Liver (tissue), 7 donors: ENCODE measurements at regions not wholly inside any gene's neighbourhood (a gene's known extent, or its start where the extent isn't known, plus 50 kb on each side); places are given as distances from the start of the nearest gene placed in this dataset.

Experiments used
- DNase-seq: peaks from one replicate; pipeline ENCODE4 v3.0.0-alpha.2; 2017; ENCODE audit warnings: low spot score
- H3K27ac ChIP-seq, 2 donors: one replicate each; pipeline ENCODE4 v1.7.0; 2013; ENCODE audit warnings: inconsistent platforms in 2 of 2, low read length in 2 of 2, control low read depth in 1 of 2, low read depth in 1 of 2, mild to moderate bottlenecking in 1 of 2
- H3K27me3 ChIP-seq, 4 donors: one replicate each; pipeline versions ENCODE4 v1.6.1 to v1.7.0; 2013; ENCODE audit warnings: low read length in 3 of 4, inconsistent platforms in 1 of 4, mild to moderate bottlenecking in 1 of 4, moderate library complexity in 1 of 4; ENCODE audit not compliant: control insufficient read depth in 4 of 4, insufficient read depth in 4 of 4
- H3K36me3 ChIP-seq, 4 donors: one replicate each; pipeline versions ENCODE4 v1.6.1 to v1.7.0; 2013; ENCODE audit warnings: low read length in 3 of 4, mild to moderate bottlenecking in 3 of 4, low read depth in 1 of 4, moderate library complexity in 1 of 4; ENCODE audit not compliant: control insufficient read depth in 4 of 4, insufficient read depth in 3 of 4
- H3K4me1 ChIP-seq, 4 donors: one replicate each; pipeline versions ENCODE4 v1.6.1 to v1.7.0; 2013; ENCODE audit warnings: low read length in 3 of 4, mild to moderate bottlenecking in 3 of 4, moderate library complexity in 1 of 4; ENCODE audit not compliant: control insufficient read depth in 4 of 4, insufficient read depth in 4 of 4
- H3K4me3 ChIP-seq, 3 donors: one replicate each; pipeline versions ENCODE4 v1.6.1 to v1.7.0; 2013; ENCODE audit warnings: low read length in 3 of 3, control low read depth in 1 of 3, low read depth in 1 of 3, mild to moderate bottlenecking in 1 of 3
- H3K9ac ChIP-seq, 2 donors: one replicate each; pipeline ENCODE4 v1.7.0; 2013; ENCODE audit warnings: low read length in 2 of 2, mild to moderate bottlenecking in 2 of 2, moderate library complexity in 2 of 2, control low read depth in 1 of 2, low read depth in 1 of 2
- H3K9me3 ChIP-seq, 4 donors: one replicate each; pipeline versions ENCODE4 v1.6.1 to v1.7.0; 2013; ENCODE audit warnings: low read length in 3 of 4; ENCODE audit not compliant: control insufficient read depth in 4 of 4
- ATF3 ChIP-seq: IDR thresholded peaks from 2 replicates; pipeline ENCODE4 v1.6.1; 2016; ENCODE audit warnings: antibody characterized with exemption
- EGR1 ChIP-seq, 2 donors: IDR thresholded peaks; 2 replicates each; pipeline ENCODE4 v1.6.1; 2016 to 2018; ENCODE audit warnings: antibody characterized with exemption in 2 of 2, low read depth in 2 of 2
- FOXA1 ChIP-seq: IDR thresholded peaks from 2 replicates; pipeline ENCODE4 v1.6.1; 2016; ENCODE audit warnings: antibody characterized with exemption
- FOXA2 ChIP-seq: IDR thresholded peaks from 2 replicates; pipeline ENCODE4 v1.6.1; 2016; ENCODE audit warnings: antibody characterized with exemption
- GABPA ChIP-seq, 2 donors: IDR thresholded peaks in 1 of 2; conservative IDR thresholded peaks in 1 of 2; 2 replicates each; pipeline ENCODE4 v1.6.1; 2016; ENCODE audit warnings: antibody characterized with exemption in 2 of 2, mild to moderate bottlenecking in 1 of 2, moderate library complexity in 1 of 2
- HNF4A ChIP-seq, 2 donors: conservative IDR thresholded peaks; 2 replicates each; pipeline ENCODE4 v1.6.1; 2016; ENCODE audit warnings: antibody characterized with exemption in 2 of 2, mild to moderate bottlenecking in 2 of 2
- HNF4G ChIP-seq: IDR thresholded peaks from 2 replicates; pipeline ENCODE4 v1.6.1; 2016; ENCODE audit warnings: antibody characterized with exemption
- JUND ChIP-seq, 2 donors: IDR thresholded peaks; 2 replicates each; pipeline ENCODE4 v1.6.1; 2016; ENCODE audit warnings: antibody characterized with exemption in 2 of 2
- MAX ChIP-seq: IDR thresholded peaks from 2 replicates; pipeline ENCODE4 v1.6.1; 2016; ENCODE audit warnings: antibody characterized with exemption
- NR2F2 ChIP-seq: IDR thresholded peaks from 2 replicates; pipeline ENCODE4 v1.6.1; 2016; ENCODE audit warnings: antibody characterized with exemption
- RAD21 ChIP-seq, 2 donors: IDR thresholded peaks; 2 replicates each; pipeline ENCODE4 v1.6.1; 2016; ENCODE audit warnings: antibody characterized with exemption in 2 of 2, mild to moderate bottlenecking in 2 of 2
- REST ChIP-seq: IDR thresholded peaks from 2 replicates; pipeline ENCODE4 v1.6.1; 2016; ENCODE audit warnings: antibody characterized with exemption, mild to moderate bottlenecking
- RXRA ChIP-seq, 2 donors: IDR thresholded peaks; 2 replicates each; pipeline ENCODE4 v1.6.1; 2017 to 2018; ENCODE audit warnings: antibody characterized with exemption in 2 of 2, mild to moderate bottlenecking in 1 of 2
- TAF1 ChIP-seq: conservative IDR thresholded peaks from 2 replicates; pipeline ENCODE4 v1.6.1; 2016; ENCODE audit warnings: antibody characterized with exemption, mild to moderate bottlenecking
- YY1 ChIP-seq: IDR thresholded peaks from 2 replicates; pipeline ENCODE4 v1.6.1; 2016; ENCODE audit warnings: antibody characterized with exemption, mild to moderate bottlenecking
- ZBTB33 ChIP-seq: IDR thresholded peaks from 2 replicates; pipeline ENCODE4 v1.6.1; 2016; ENCODE audit warnings: antibody characterized with exemption
- WGBS: extraction: QIAGEN DNeasy Blood & Tissue Kit; methylation state at CpG from one replicate; pipeline ENCODE4 v1.1.7; 2013; 5-methylcytosine and 5-hydroxymethylcytosine counted together
- donor health status: healthy.
- donor health status: healthy.
- donor health status: healthy.
- donor health status: healthy.

- no peak overlapping the region for H3K4me3 ChIP-seq
- 60% methylated on average over 1 of the region's 1 CpG for WGBS
- H3K27ac ChIP-seq: no peak overlapping the region
- TF ChIP-seq EGR1 (IDR thresholded peaks at IDR 0.05; ENCODE audit: low read depth in 2 of 2): no peak
- no peak for TF ChIP-seq ZBTB33
- no peak for TF ChIP-seq REST
- H3K36me3 ChIP-seq: no peaks in the 10 kb centered on the region
- no peak for DNase-seq
- no peaks in the 10 kb centered on the region for H3K9me3 ChIP-seq
- no peaks in the 10 kb centered on the region for H3K27me3 ChIP-seq
- H3K4me1 ChIP-seq: no peaks in the 10 kb centered on the region
- no peak overlapping the region for H3K9ac ChIP-seq
Measured at GRCh38 chr11:109609454-109610185, 187.6 kb downstream of the C11orf87 start.

- WGBS: 59% methylated on average over 3 of the region's 3 CpGs
- H3K27ac ChIP-seq: no peak overlapping the region
- no peaks in the 10 kb centered on the region for H3K9me3 ChIP-seq
- no peak overlapping the region for H3K4me3 ChIP-seq
- H3K36me3 ChIP-seq: no peaks in the 10 kb centered on the region
- DNase-seq: no peak
- TF ChIP-seq MAX (no peak), TAF1 (no peak), RXRA (IDR thresholded peaks at IDR 0.05) (no peak), HNF4G (no peak), GABPA (IDR thresholded peaks at IDR 0.05 in 1 of 2, conservative IDR thresholded peaks at IDR 0.05 in 1 of 2) (no peak), YY1 (no peak), ZBTB33 (no peak), REST (no peak), FOXA1 (no peak), JUND (IDR thresholded peaks at IDR 0.05) (no peak), RAD21 (IDR thresholded peaks at IDR 0.05) (no peak), EGR1 (IDR thresholded peaks at IDR 0.05; ENCODE audit: low read depth in 2 of 2) (no peak), HNF4A (conservative IDR thresholded peaks at IDR 0.05) (no peak), FOXA2 (no peak), ATF3 (no peak), NR2F2 (no peak)
- no peaks in the 10 kb centered on the region for H3K4me1 ChIP-seq
- no peaks in the 10 kb centered on the region for H3K27me3 ChIP-seq
- no peak overlapping the region for H3K9ac ChIP-seq
Measured at GRCh38 chr11:109612496-109612895, 190.5 kb downstream of the C11orf87 start.
